HCT116 (cell line): ENCODE measurements at regions not wholly inside any gene's neighbourhood (a gene's known extent, or its start where the extent isn't known, plus 50 kb on each side); places are given as distances from the start of the nearest gene placed in this dataset.

Experiments
- ATAC-seq: fragments of 200-7000 bp; cut with Tn5 transposase; 2 replicates; pipeline ENCODE4 v1.9.1; 2020; ENCODE audit warnings: mild to moderate bottlenecking, moderate library complexity
- BruUV-seq: library from RNA; stranded (reverse); fragments of 400-500 nt; replicated peaks from 2 replicates; lab custom pipeline; 2021; lab: Mats Ljungman, UMichigan
- CTCF ChIA-PET: fragments of 300-600 bp; sonication (Branson Sonifier 250); formaldehyde crosslinking; loops from one replicate; lab custom pipeline; 2021; ENCODE audit warnings: antibody characterized with exemption; lab: Charles Lee
- POLR2A ChIA-PET: fragments of 300-600, 350-600 bp; sonication (Branson Sonifier 250); formaldehyde crosslinking; loops from one replicate; lab custom pipeline; 2021; ENCODE audit warnings: antibody characterized with exemption; lab: Charles Lee
- RAD21 ChIA-PET, 2 experiments: fragments of 300-600 bp; sonication (Branson Sonifier 250); formaldehyde crosslinking; loops; one replicate each; lab custom pipeline; 2023; ENCODE audit warnings: low total read pairs in 2 of 2; ENCODE audit not compliant: uncharacterized antibody in 2 of 2, unreplicated experiment in 2 of 2, low non-redundant PET in 1 of 2; lab: Charles Lee
- DNase-seq: peaks from one replicate; pipeline ENCODE4 v3.0.0-alpha.2; 2010; ENCODE audit warnings: low read depth, low spot score
- H2AFZ ChIP-seq: fragments of 200-600 bp; shearing (Covaris generic), sonication (generic); 2 replicates; pipeline ENCODE4 v1.6.1; 2017; ENCODE audit warnings: low read depth, mixed run types, mixed read lengths, antibody characterized with exemption, low read length; ENCODE audit not compliant: poor library complexity, severe bottlenecking
- H3K27ac ChIP-seq: 2 replicates; pipeline ENCODE4 v1.5.1; 2012; ENCODE audit warnings: low read depth, low read length
- H3K27me3 ChIP-seq: fragments of 200-600 bp; sonication (generic); 2 replicates; pipeline ENCODE4 v1.6.1; 2016; ENCODE audit warnings: mixed run types, low read length, mixed read lengths; ENCODE audit not compliant: insufficient read depth
- H3K36me3 ChIP-seq, 2 experiments: fragments of 200-500 bp in 1 of 2; fragments of 200-600 bp in 1 of 2; sonication (Bioruptor generic) in 1 of 2; sonication (generic) in 1 of 2; 2 replicates each; pipeline versions ENCODE4 v1.5.1 to v1.6.1; 2014 to 2016; ENCODE audit warnings: low read length in 2 of 2, inconsistent platforms in 1 of 2, mixed read lengths in 1 of 2, mixed run types in 1 of 2; ENCODE audit not compliant: insufficient read depth in 2 of 2, control insufficient read depth in 1 of 2
- H3K4me1 ChIP-seq, 2 experiments: fragments of 200-600 bp in 1 of 2; sonication (generic) in 1 of 2; 2 replicates each; pipeline versions ENCODE4 v1.5.1 to v1.6.1; 2012 to 2017; ENCODE audit warnings: low read length in 2 of 2, inconsistent platforms in 1 of 2, mild to moderate bottlenecking in 1 of 2, mixed read lengths in 1 of 2, mixed run types in 1 of 2, moderate library complexity in 1 of 2; ENCODE audit not compliant: insufficient read depth in 2 of 2, control insufficient read depth in 1 of 2
- H3K4me2 ChIP-seq: fragments of 200-600 bp; sonication (generic); 2 replicates; pipeline ENCODE4 v1.6.1; 2017; ENCODE audit warnings: mixed run types, low read length, mixed read lengths
- H3K4me3 ChIP-seq, 2 experiments: fragments of 200-600 bp in 1 of 2; sonication (generic) in 1 of 2; replicated peaks in 1 of 2; 2 replicates each; pipeline ENCODE4 v1.5.1; 2011 to 2016; ENCODE audit warnings: low read length in 2 of 2, control low read depth in 1 of 2, low read depth in 1 of 2, mild to moderate bottlenecking in 1 of 2, mixed read lengths in 1 of 2, mixed run types in 1 of 2
- H3K79me2 ChIP-seq: fragments of 200-600 bp; sonication (generic); 2 replicates; pipeline ENCODE4 v1.6.1; 2017; ENCODE audit warnings: mild to moderate bottlenecking, mixed run types, low read length, moderate library complexity, mixed read lengths; ENCODE audit not compliant: insufficient read depth
- H3K9ac ChIP-seq: fragments of 200-600 bp; sonication (generic); 2 replicates; pipeline ENCODE4 v1.6.1; 2016; ENCODE audit warnings: low read length, mixed read lengths
- H3K9me2 ChIP-seq: fragments of 200-600 bp; sonication (generic), shearing (Covaris generic); 2 replicates; pipeline ENCODE4 v1.6.1; 2017; ENCODE audit warnings: mixed run types, mild to moderate bottlenecking, moderate library complexity; ENCODE audit not compliant: insufficient read depth
- H3K9me3 ChIP-seq, 2 experiments: fragments of 200-500 bp in 1 of 2; fragments of 200-600 bp in 1 of 2; sonication (Bioruptor generic) in 1 of 2; sonication (generic) in 1 of 2; 2 replicates each; pipeline ENCODE4 v1.6.1; 2014 to 2017; ENCODE audit warnings: low read length in 2 of 2, mixed read lengths in 2 of 2, inconsistent platforms in 1 of 2, low read depth in 1 of 2, mild to moderate bottlenecking in 1 of 2, mixed run types in 1 of 2, moderate library complexity in 1 of 2; ENCODE audit not compliant: control insufficient read depth in 1 of 2, insufficient read depth in 1 of 2
- H4K20me1 ChIP-seq: fragments of 200-600 bp; sonication (generic), shearing (Covaris generic); 2 replicates; pipeline ENCODE4 v1.6.1; 2017; ENCODE audit warnings: mixed run types, mild to moderate bottlenecking, moderate library complexity; ENCODE audit not compliant: insufficient read depth
- CEBPB ChIP-seq: IDR thresholded peaks from 2 replicates; pipeline ENCODE4 v1.6.1; 2012; ENCODE audit warnings: low read depth
- EZH2 ChIP-seq: fragments of 200-600 bp; sonication (generic); IDR thresholded peaks from 2 replicates; pipeline ENCODE4 v1.6.1; 2017; ENCODE audit warnings: antibody characterized with exemption, mixed run types
- EZH2phosphoT487 ChIP-seq: fragments of 200-600 bp; IDR thresholded peaks from 2 replicates; pipeline ENCODE4 v1.6.1; 2018; ENCODE audit warnings: antibody characterized with exemption, borderline replicate concordance
- FOSL1 ChIP-seq: IDR thresholded peaks from 2 replicates; pipeline ENCODE4 v1.6.1; 2012; ENCODE audit warnings: low read depth
- POLR2AphosphoS5 ChIP-seq: IDR thresholded peaks from 2 replicates; pipeline ENCODE4 v1.6.1; 2011; ENCODE audit warnings: mild to moderate bottlenecking, low read depth, low read length, moderate library complexity
- RAD21 ChIP-seq: IDR thresholded peaks from 2 replicates; pipeline ENCODE4 v1.6.1; 2012; ENCODE audit warnings: low read depth, mild to moderate bottlenecking
- ZBTB33 ChIP-seq: IDR thresholded peaks from 2 replicates; pipeline ENCODE4 v1.6.1; 2011; ENCODE audit warnings: mild to moderate bottlenecking, low read length, moderate library complexity; ENCODE audit not compliant: insufficient replicate concordance; ENCODE audit errors: extremely low read depth
- ZFX ChIP-seq: fragments of 450-650 bp; IDR thresholded peaks from 2 replicates; pipeline ENCODE4 v1.6.1; 2017
- ZNF274 ChIP-seq: fragments of 200-500 bp; sonication (Bioruptor generic); IDR thresholded peaks from 2 replicates; pipeline ENCODE4 v1.6.1; 2014; ENCODE audit warnings: mild to moderate bottlenecking, low read depth, low read length, inconsistent platforms
- intact Hi-C: fragments of 100-400 bp; cut with micrococcal nuclease; formaldehyde crosslinking; loops from 2 replicates; pipeline ENCODE4 v1.10.0; 2022
- TF ChIP-seq, protein P1 (sequence below): IDR thresholded peaks from 2 replicates; pipeline ENCODE4 v1.6.1; 2012

DNA sequence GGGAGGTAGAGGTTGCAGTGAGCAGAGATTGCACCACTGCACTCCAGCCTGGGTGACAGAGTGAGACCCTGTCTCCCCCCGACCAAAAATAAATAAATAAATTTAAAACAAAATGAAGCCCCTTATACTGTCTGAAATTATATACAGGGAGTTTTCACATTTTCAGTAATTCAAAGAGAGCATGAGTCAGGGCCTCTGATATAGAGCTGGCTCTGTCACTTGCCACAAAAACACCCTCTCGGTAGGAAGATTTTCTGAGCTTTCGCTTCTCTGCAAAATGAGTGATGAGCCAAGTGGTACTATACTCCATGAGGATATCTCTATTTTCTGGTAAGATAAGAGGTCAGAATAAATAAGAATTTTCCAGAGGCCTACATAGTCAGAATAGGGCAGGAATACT, 462.9 kb downstream of the COG6 start (continued):
- TF ChIP-seq ZBTB33 (no peak), CEBPB (no peak), ZFX (no peak), EZH2 (no peak), RAD21 (no peak), EZH2phosphoT487 (no peak), FOSL1 (no peak), POLR2AphosphoS5 (no peak)
- TF ChIP-seq, protein P1, sequence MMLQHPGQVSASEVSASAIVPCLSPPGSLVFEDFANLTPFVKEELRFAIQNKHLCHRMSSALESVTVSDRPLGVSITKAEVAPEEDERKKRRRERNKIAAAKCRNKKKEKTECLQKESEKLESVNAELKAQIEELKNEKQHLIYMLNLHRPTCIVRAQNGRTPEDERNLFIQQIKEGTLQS, result no peak

GRCh38 chr13:40119852-40120251, 464.4 kb downstream of the COG6 start:
- H3K27ac ChIP-seq, result no peak overlapping the region
- H2AFZ ChIP-seq, result no peak overlapping the region
- no peaks in the 10 kb centered on the region for H3K27me3 ChIP-seq
- H3K9ac ChIP-seq, result no peak overlapping the region
- H4K20me1 ChIP-seq, result no peaks in the 10 kb centered on the region
- H3K4me2 ChIP-seq, result no peak overlapping the region
- ATAC-seq, result no peak
- ChIA-PET POLR2A (no interaction called here), CTCF (no interaction called here), RAD21 (no interaction called here)
- no peaks in the 10 kb centered on the region for H3K9me2 ChIP-seq
- H3K4me1 ChIP-seq, result peaks cover 15 to 19% of the 10 kb centered on the region in 2 experiments
- H3K36me3 ChIP-seq, result no peaks in the 10 kb centered on the region
- no TSS peak for BruUV-seq
- TF ChIP-seq ZNF274, result no peak
- H3K79me2 ChIP-seq, result no peaks in the 10 kb centered on the region
- H3K9me3 ChIP-seq, result peaks cover 0 to 5% of the 10 kb centered on the region in 2 experiments; a peak in 1 of 4 replicates
- no peak overlapping the region for H3K4me3 ChIP-seq
- DNase-seq, result no peak
- intact Hi-C loops, result no loop called here
